Lower leg skin (tissue), 3 donors: ENCODE measurements at regions not wholly inside any gene's neighbourhood (a gene's known extent, or its start where the extent isn't known, plus 50 kb on each side); places are given as distances from the start of the nearest gene placed in this dataset.

Experiments used
- CTCF ChIP-seq, 3 donors: fragments of 450-650 bp; IDR thresholded peaks; one replicate each; pipeline ENCODE4 v1.5.1; 2016; ENCODE audit warnings: antibody characterized with exemption in 3 of 3, mild to moderate bottlenecking in 3 of 3, moderate library complexity in 2 of 3
- POLR2A ChIP-seq, 2 donors: fragments of 450-650 bp; IDR thresholded peaks; one replicate each; pipeline ENCODE4 v1.6.1; 2016 to 2017; ENCODE audit warnings: antibody characterized with exemption in 2 of 2, mild to moderate bottlenecking in 1 of 2, moderate library complexity in 1 of 2

GRCh38 chr13:57087006-57087405 is 53.7 kb upstream of the PRR20A start:
- TF ChIP-seq CTCF (IDR thresholded peaks at IDR 0.05) (no peak), POLR2A (IDR thresholded peaks at IDR 0.05) (no peak)
